Neural progenitor cell (in vitro differentiated cells): ENCODE measurements at regions not wholly inside any gene's neighbourhood (a gene's known extent, or its start where the extent isn't known, plus 50 kb on each side); places are given as distances from the start of the nearest gene placed in this dataset.

Experiments used
- CTCF ChIP-seq: fragments of 200-600 bp; sonication (generic); IDR thresholded peaks from 2 replicates; pipeline ENCODE4 v1.5.1; 2017; ENCODE audit warnings: antibody characterized with exemption, mild to moderate bottlenecking
- EZH2phosphoT487 ChIP-seq: fragments of 200-600 bp; sonication (generic); IDR thresholded peaks from 2 replicates; pipeline ENCODE4 v1.6.1; 2017; ENCODE audit warnings: antibody characterized with exemption

DNA sequence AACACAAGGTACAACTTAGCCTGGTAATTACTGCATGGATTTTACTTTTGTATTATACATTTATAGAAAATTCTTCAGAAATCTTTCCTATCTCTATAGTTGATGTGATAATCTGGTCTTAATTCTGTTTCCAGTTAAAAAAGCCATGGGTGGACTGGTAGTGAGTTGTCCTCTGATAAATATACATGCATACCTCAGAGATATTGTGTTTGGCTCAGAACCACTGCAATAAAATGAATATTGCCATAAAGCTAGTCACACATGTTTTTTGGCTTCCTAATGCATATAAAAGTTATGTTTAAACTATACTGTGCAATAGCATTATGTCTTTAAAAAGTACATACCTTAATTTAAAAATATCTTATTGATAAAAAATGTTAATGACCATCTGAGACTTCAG, 708.6 kb upstream of the MARCKS start:
- no peak for TF ChIP-seq CTCF
- TF ChIP-seq EZH2phosphoT487 = no peak
